Smooth muscle cell (in vitro differentiated cells): ENCODE measurements at regions not wholly inside any gene's neighbourhood (a gene's known extent, or its start where the extent isn't known, plus 50 kb on each side); places are given as distances from the start of the nearest gene placed in this dataset.

ENCODE experiments used
- DNase-seq: peaks from one replicate; lab custom pipeline; 2025; ENCODE audit not compliant: unreplicated experiment; lab: John Stamatoyannopoulos, UW
- H2AFZ ChIP-seq: fragments of 200-600 bp; sonication (generic); 2 replicates; pipeline ENCODE4 v1.6.0; 2016; ENCODE audit warnings: antibody characterized with exemption, low read depth, mild to moderate bottlenecking
- H3F3A ChIP-seq: fragments of 200-600 bp; sonication (generic); 2 replicates; pipeline ENCODE4 v1.6.0; 2017; ENCODE audit warnings: antibody characterized with exemption, low read depth
- H3K27ac ChIP-seq: fragments of 200-600 bp; sonication (generic); 2 replicates; pipeline ENCODE4 v1.5.1; 2016; ENCODE audit warnings: low read depth, mild to moderate bottlenecking
- H3K27me3 ChIP-seq: fragments of 200-600 bp; sonication (generic); 2 replicates; pipeline ENCODE4 v1.6.1; 2016; ENCODE audit warnings: low read depth, mild to moderate bottlenecking
- H3K36me3 ChIP-seq: fragments of 200-600 bp; sonication (generic); 2 replicates; pipeline ENCODE4 v1.5.1; 2016; ENCODE audit warnings: low read depth
- H3K4me1 ChIP-seq: fragments of 200-600 bp; sonication (generic); 2 replicates; pipeline ENCODE4 v1.5.1; 2016; ENCODE audit warnings: low read depth
- H3K4me2 ChIP-seq: fragments of 200-600 bp; sonication (generic); 2 replicates; pipeline ENCODE4 v1.6.0; 2016; ENCODE audit warnings: mild to moderate bottlenecking
- H3K4me3 ChIP-seq: fragments of 200-600 bp; sonication (generic); 2 replicates; pipeline ENCODE4 v1.5.1; 2016; ENCODE audit warnings: mild to moderate bottlenecking
- H3K79me2 ChIP-seq: fragments of 200-600 bp; sonication (generic); 2 replicates; pipeline ENCODE4 v1.6.0; 2016; ENCODE audit warnings: low read depth, mild to moderate bottlenecking
- H3K9ac ChIP-seq: fragments of 200-600 bp; sonication (generic); 2 replicates; pipeline ENCODE4 v1.6.0; 2016; ENCODE audit warnings: low read depth
- H3K9me3 ChIP-seq: fragments of 200-600 bp; sonication (generic); replicated peaks from 2 replicates; pipeline ENCODE4 v1.5.1; 2016; ENCODE audit warnings: low read depth
- H4K20me1 ChIP-seq: fragments of 200-600 bp; sonication (generic); 2 replicates; pipeline ENCODE4 v1.6.0; 2016; ENCODE audit warnings: low read depth
- WGBS: methylation state at CpG from one replicate; pipeline ENCODE4 v1.1.7; 2016; ENCODE audit warnings: low lambda C conversion rate; 5-methylcytosine and 5-hydroxymethylcytosine counted together
- TF ChIP-seq, protein P1 (sequence below): fragments of 200-600 bp; sonication (generic); IDR thresholded peaks from 2 replicates; pipeline ENCODE4 v1.5.1; 2017; ENCODE audit warnings: borderline replicate concordance, mild to moderate bottlenecking, antibody characterized with exemption; ENCODE audit not compliant: insufficient read depth, poor library complexity, severe bottlenecking

DNA sequence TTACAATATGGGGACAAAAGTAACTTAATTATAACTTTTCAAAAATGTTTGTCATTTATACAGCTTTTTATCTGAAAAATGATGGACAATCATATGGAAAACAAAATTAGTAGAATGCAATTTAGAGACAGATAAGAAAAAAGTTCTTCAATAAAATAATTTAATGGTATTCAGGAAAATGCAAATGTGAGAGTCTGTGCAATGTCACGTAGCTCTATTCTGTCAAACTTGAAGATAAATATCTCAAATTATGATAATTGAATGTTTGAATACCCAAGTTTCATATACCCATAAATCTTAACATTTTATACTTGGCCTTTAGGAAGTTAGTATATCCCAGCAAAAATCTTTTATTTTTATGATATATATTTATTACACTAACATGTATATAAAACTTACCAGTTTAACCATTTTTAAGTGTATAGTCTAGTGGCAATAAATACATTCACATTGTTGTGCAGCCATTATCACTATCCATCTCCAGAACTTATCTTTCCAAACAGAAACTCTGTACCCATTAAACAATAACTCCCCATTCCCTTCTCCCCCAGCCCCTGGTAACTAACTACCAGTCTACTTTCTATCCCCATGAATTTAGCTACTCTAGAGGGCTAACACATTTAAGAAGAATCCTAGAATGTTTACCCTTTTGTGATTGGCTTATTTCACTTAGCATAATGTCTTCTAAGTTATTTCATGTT, 311.5 kb downstream of the SOCS6 start:
- Histone ChIP-seq H4K20me1 (no peaks in the 10 kb centered on the region), H3K27me3 (no peaks in the 10 kb centered on the region), H3K9ac (no peak overlapping the region), H2AFZ (no peak overlapping the region), H3K4me3 (no peak overlapping the region), H3K4me2 (no peak overlapping the region), H3K79me2 (no peaks in the 10 kb centered on the region), H3K36me3 (no peaks in the 10 kb centered on the region), H3K4me1 (no peaks in the 10 kb centered on the region), H3K9me3 (no peaks in the 10 kb centered on the region), H3F3A (no peaks in the 10 kb centered on the region), H3K27ac (no peak overlapping the region)
- no peak for DNase-seq
- TF ChIP-seq, protein P1, sequence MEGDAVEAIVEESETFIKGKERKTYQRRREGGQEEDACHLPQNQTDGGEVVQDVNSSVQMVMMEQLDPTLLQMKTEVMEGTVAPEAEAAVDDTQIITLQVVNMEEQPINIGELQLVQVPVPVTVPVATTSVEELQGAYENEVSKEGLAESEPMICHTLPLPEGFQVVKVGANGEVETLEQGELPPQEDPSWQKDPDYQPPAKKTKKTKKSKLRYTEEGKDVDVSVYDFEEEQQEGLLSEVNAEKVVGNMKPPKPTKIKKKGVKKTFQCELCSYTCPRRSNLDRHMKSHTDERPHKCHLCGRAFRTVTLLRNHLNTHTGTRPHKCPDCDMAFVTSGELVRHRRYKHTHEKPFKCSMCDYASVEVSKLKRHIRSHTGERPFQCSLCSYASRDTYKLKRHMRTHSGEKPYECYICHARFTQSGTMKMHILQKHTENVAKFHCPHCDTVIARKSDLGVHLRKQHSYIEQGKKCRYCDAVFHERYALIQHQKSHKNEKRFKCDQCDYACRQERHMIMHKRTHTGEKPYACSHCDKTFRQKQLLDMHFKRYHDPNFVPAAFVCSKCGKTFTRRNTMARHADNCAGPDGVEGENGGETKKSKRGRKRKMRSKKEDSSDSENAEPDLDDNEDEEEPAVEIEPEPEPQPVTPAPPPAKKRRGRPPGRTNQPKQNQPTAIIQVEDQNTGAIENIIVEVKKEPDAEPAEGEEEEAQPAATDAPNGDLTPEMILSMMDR: no peak
- WGBS: 73% methylated on average over 1 of the region's 1 CpG

DNA sequence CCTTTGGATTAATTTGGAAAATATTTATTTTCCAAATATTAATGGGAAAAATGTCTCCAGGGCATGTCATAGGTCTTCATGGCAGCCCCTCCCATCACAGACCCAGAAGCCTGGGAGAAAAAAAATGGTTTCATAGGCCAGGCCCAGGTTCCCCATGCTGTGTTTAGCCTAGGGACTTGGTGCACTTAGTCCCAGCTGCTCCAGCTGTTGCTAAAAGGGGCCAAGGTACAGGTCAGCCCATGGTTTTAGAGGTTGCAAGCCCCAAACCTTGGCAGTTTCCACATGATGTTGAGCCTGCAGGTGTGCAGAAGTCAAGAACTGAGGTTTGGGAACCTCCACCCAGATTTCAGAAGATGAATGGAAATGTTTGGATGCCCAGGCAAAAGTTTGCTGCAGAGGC, 309.6 kb downstream of the SOCS6 start:
- DNase-seq: no peak
- Histone ChIP-seq H3K27me3 (no peaks in the 10 kb centered on the region), H3K9me3 (no peaks in the 10 kb centered on the region), H4K20me1 (no peaks in the 10 kb centered on the region), H3F3A (no peaks in the 10 kb centered on the region), H3K79me2 (no peaks in the 10 kb centered on the region), H3K4me2 (no peak overlapping the region), H3K27ac (no peak overlapping the region), H3K4me1 (no peaks in the 10 kb centered on the region), H2AFZ (no peak overlapping the region), H3K4me3 (no peak overlapping the region), H3K36me3 (no peaks in the 10 kb centered on the region), H3K9ac (no peak overlapping the region)
- TF ChIP-seq, protein P1: no peak

DNA sequence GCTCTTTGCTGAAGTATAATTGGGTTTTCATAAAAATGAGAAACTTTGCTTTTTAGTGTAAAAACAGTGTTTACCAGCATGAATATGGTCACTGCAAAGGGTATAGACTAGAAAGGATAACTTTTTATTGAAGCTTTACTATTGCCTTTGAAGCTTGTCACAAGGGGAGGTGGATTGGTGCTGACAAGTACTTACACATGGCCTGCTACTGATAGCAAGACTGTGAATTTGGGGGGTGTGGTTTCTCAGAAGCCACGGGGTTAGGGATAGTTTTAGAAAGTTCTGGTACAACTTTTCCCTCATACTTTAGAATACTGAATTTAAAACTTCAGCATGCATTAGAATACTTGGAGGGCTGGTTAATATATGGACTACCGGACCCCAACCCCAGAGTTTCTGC, 294.1 kb downstream of the SOCS6 start:
- Histone ChIP-seq H3K27ac (no peak overlapping the region), H2AFZ (no peak overlapping the region), H3K27me3 (no peaks in the 10 kb centered on the region), H3K4me1 (no peaks in the 10 kb centered on the region), H3K9ac (no peak overlapping the region), H3F3A (no peaks in the 10 kb centered on the region), H3K4me2 (no peak overlapping the region), H3K9me3 (no peaks in the 10 kb centered on the region), H3K4me3 (no peak overlapping the region), H4K20me1 (no peaks in the 10 kb centered on the region), H3K36me3 (no peaks in the 10 kb centered on the region), H3K79me2 (no peaks in the 10 kb centered on the region)
- TF ChIP-seq, protein P1: no peak
- WGBS: 76% methylated on average over 2 of the region's 2 CpGs
- no peak for DNase-seq

DNA sequence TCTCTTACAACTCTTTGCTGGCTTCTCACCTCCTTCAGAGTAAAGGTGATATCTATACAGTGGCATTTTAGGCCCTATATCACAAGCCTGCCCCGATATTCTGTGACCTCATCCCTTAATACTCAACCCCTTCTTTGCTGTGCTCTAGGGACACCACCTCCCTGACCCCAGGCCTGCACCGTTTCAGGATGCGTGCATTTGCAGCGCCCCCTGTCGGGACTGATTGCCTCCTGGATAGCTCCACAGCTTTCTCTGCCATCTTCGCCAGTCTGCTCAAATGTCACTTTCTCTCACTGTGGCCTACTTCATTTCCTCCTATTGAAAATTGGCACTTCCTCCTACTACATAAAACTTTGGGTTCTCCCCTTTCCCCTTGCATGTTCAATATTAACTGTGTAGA, 289.6 kb downstream of the SOCS6 start:
- no peaks in the 10 kb centered on the region for H3K79me2 ChIP-seq

More for the DNA sequence above, 289.6 kb downstream of the SOCS6 start:
- WGBS: 26% methylated on average over 6 of the region's 6 CpGs
- Histone ChIP-seq H3K4me2 (no peak overlapping the region), H4K20me1 (no peaks in the 10 kb centered on the region), H3K4me3 (no peak overlapping the region), H3K27ac (no peak overlapping the region), H3K36me3 (no peaks in the 10 kb centered on the region), H3K9me3 (no peaks in the 10 kb centered on the region), H2AFZ (no peak overlapping the region), H3F3A (no peaks in the 10 kb centered on the region), H3K4me1 (no peaks in the 10 kb centered on the region), H3K9ac (no peak overlapping the region), H3K27me3 (no peaks in the 10 kb centered on the region)
- TF ChIP-seq, protein P1: peak; percentile 7
- DNase-seq: no peak
